ENCODE measurements at regions not wholly inside any gene's neighbourhood (a gene's known extent, or its start where the extent isn't known, plus 50 kb on each side); places are given as distances from the start of the nearest gene placed in this dataset.

GRCh38 chr6:130769861-130770260 is 57.3 kb upstream of the SMLR1 start:
- no peak overlapping the region for H3K9ac ChIP-seq (ENCODE audit: low read length)
- H3K27me3 ChIP-seq (replicated peaks; ENCODE audit: insufficient read depth, low read length) = 0 out of 2 replicates have a peak, but pooled peaks cover under 1% of the 10 kb centered on the region
- TF ChIP-seq EZH2phosphoT487 (IDR thresholded peaks at IDR 0.05; ENCODE audit: low read length) (no peak), CTCF (IDR thresholded peaks at IDR 0.05; ENCODE audit: low read length) (no peak), EZH2 (optimal IDR thresholded peaks at IDR 0.05; ENCODE audit: low read depth, low read length) (no peak)
- no peaks in the 10 kb centered on the region for H4K20me1 ChIP-seq (ENCODE audit: insufficient read depth, low read length)
- no peak overlapping the region for H3K4me3 ChIP-seq (ENCODE audit: low read length)
- no peak overlapping the region for H2AFZ ChIP-seq (ENCODE audit: low read length)
- no peak overlapping the region for H3K4me2 ChIP-seq (ENCODE audit: low read depth, low read length)
- H3K27ac ChIP-seq (ENCODE audit: low read length) = no peak overlapping the region
- H3K4me1 ChIP-seq (ENCODE audit: low read length) = no peaks in the 10 kb centered on the region
- no peak for DNase-seq
- H3K9me2 ChIP-seq (replicated peaks; ENCODE audit: insufficient read depth, low read length) = no peaks in the 10 kb centered on the region
- H3K79me2 ChIP-seq (ENCODE audit: low read length) = no peaks in the 10 kb centered on the region
- no peaks in the 10 kb centered on the region for H3K9me3 ChIP-seq (replicated peaks; ENCODE audit: insufficient read depth, low read length)
- no peaks in the 10 kb centered on the region for H3K36me3 ChIP-seq (replicated peaks; ENCODE audit: insufficient read depth, low read length)
- no peaks in the 10 kb centered on the region for H3F3A ChIP-seq (ENCODE audit: insufficient read depth, low read length)

GRCh38 chr6:130771741-130772140 is 55.5 kb upstream of the SMLR1 start:
- H3K27ac ChIP-seq (ENCODE audit: low read length) = no peak overlapping the region
- peaks cover 14% of the 10 kb centered on the region for H3K4me1 ChIP-seq (ENCODE audit: low read length)
- no peak overlapping the region for H3K9ac ChIP-seq (ENCODE audit: low read length)
- H3K4me3 ChIP-seq (ENCODE audit: low read length) = no peak overlapping the region
- no peaks in the 10 kb centered on the region for H3K79me2 ChIP-seq (ENCODE audit: low read length)
- no peak overlapping the region for H3K4me2 ChIP-seq (ENCODE audit: low read depth, low read length)
- no peaks in the 10 kb centered on the region for H3K9me2 ChIP-seq (replicated peaks; ENCODE audit: insufficient read depth, low read length)
- no peaks in the 10 kb centered on the region for H4K20me1 ChIP-seq (ENCODE audit: insufficient read depth, low read length)
- TF ChIP-seq EZH2 (optimal IDR thresholded peaks at IDR 0.05; ENCODE audit: low read depth, low read length) = no peak
- TF ChIP-seq CTCF (IDR thresholded peaks at IDR 0.05; ENCODE audit: low read length) = no peak
- no peak for TF ChIP-seq EZH2phosphoT487 (IDR thresholded peaks at IDR 0.05; ENCODE audit: low read length)
- no peak overlapping the region for H2AFZ ChIP-seq (ENCODE audit: low read length)
- H3K9me3 ChIP-seq (replicated peaks; ENCODE audit: insufficient read depth, low read length) = no peaks in the 10 kb centered on the region
- H3F3A ChIP-seq (ENCODE audit: insufficient read depth, low read length) = peaks cover 10% of the 10 kb centered on the region
- no peak for DNase-seq
- no peaks in the 10 kb centered on the region for H3K36me3 ChIP-seq (replicated peaks; ENCODE audit: insufficient read depth, low read length)
- H3K27me3 ChIP-seq (replicated peaks; ENCODE audit: insufficient read depth, low read length) = peaks cover 9% of the 10 kb centered on the region

GRCh38 chr6:130773860-130774259 is 53.3 kb upstream of the SMLR1 start:
- Histone ChIP-seq H3K9me3 (replicated peaks; ENCODE audit: insufficient read depth, low read length) (no peaks in the 10 kb centered on the region), H3K79me2 (ENCODE audit: low read length) (no peaks in the 10 kb centered on the region), H3K4me1 (ENCODE audit: low read length) (peaks cover 19% of the 10 kb centered on the region), H2AFZ (ENCODE audit: low read length) (no peak overlapping the region), H3K9ac (ENCODE audit: low read length) (no peak overlapping the region), H4K20me1 (ENCODE audit: insufficient read depth, low read length) (no peaks in the 10 kb centered on the region), H3F3A (ENCODE audit: insufficient read depth, low read length) (peaks cover 14% of the 10 kb centered on the region), H3K27ac (ENCODE audit: low read length) (no peak overlapping the region), H3K9me2 (replicated peaks; ENCODE audit: insufficient read depth, low read length) (no peaks in the 10 kb centered on the region), H3K27me3 (replicated peaks; ENCODE audit: insufficient read depth, low read length) (peaks cover 13% of the 10 kb centered on the region), H3K36me3 (replicated peaks; ENCODE audit: insufficient read depth, low read length) (no peaks in the 10 kb centered on the region), H3K4me3 (ENCODE audit: low read length) (no peak overlapping the region), H3K4me2 (ENCODE audit: low read depth, low read length) (no peak overlapping the region)
- no peak for DNase-seq
- TF ChIP-seq EZH2 (optimal IDR thresholded peaks at IDR 0.05; ENCODE audit: low read depth, low read length) = no peak
- TF ChIP-seq CTCF (IDR thresholded peaks at IDR 0.05; ENCODE audit: low read length) = no peak
- TF ChIP-seq EZH2phosphoT487 (IDR thresholded peaks at IDR 0.05; ENCODE audit: low read length) = no peak

All from MM.1S (cell line).